Fibroblast of skin of right biceps (primary cell): ENCODE measurements at regions not wholly inside any gene's neighbourhood (a gene's known extent, or its start where the extent isn't known, plus 50 kb on each side); places are given as distances from the start of the nearest gene placed in this dataset.
A peak's percentile ranks its signal among the peaks of the same experiment; 100 is the strongest.

Experiments used
- DNase-seq: peaks from one replicate; pipeline ENCODE4 v3.0.0-alpha.2; 2013

DNA sequence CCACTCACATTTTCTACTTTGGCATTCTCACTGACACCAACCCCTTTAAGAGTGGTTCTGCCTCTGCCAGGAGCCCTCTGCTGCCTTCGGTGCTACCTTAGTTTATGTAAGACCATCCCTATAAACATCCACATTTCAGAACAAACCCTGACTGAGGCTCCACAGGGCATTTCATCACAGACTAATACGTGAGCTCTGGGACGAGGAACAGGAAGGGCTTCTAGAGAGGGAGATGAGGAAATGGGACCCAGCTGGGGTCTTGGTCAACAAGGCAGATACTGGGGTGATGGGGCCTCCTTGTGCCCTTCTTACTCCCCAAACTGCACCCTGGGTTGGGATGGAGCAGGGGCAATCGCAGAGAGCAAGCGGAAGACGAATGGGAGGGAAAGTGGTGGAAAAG, 86.5 kb upstream of the FYN start:
- no peak for DNase-seq

- no peak for DNase-seq
These were observed 86.8 kb upstream of the CCN6 start for GRCh38 chr6:111967131-111967530.

- DNase-seq, result no peak
These were observed 83.5 kb upstream of the CCN6 start for GRCh38 chr6:111970426-111970825.

- DNase-seq, result no peak
These were observed 82.6 kb upstream of the CCN6 start for GRCh38 chr6:111971181-111971841.

DNA sequence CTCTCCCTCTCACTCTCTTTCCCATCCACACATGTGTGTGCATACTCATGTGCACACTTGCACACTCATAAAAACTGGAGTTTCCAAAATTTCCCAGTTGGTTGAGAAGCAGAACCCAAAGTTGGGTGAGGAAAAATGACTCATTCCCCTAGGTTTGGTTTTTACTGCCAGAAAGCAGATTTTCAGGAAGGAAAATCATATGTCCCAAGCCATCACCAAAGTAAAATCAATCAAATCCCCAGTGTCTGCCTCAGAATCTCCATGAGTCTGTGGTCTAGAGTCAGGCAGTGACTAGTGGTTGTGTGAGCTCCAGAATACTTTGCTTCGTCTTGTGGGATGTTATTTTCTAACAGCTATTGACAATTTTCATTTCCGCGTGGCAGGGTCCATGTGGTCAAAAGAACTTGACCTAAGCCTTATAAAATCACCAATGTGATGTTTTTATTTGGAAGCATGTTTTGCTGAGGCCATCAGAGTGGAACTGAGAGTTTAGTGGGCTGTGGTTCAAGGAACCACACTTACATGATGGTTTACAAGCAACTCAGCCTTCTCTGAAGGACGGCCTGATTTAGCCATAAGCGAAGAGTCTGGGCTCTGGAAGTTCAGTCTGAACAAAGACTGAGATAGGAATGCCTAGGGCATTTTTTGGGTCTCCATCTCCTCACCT, 81.9 kb upstream of the CCN6 start:
- DNase-seq, result peak; percentile 69

DNA sequence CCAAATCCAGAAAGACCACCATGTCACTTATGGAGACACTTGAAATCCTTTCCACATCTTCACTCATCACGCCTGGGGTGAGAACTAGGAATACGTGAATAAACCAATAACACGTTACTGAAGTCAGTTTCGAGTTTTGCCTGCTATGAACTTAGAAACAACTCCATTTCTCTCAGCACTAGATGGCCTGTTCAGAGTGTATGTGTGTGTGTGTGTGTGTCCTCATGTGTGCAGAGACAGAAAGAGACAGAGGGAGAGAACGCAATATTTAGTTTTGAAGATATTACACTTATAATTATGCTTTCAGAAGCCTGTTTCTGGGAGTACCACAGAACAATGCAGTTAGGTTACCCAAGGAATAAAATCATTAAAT, 81.2 kb upstream of the CCN6 start:
- no peak for DNase-seq

DNA sequence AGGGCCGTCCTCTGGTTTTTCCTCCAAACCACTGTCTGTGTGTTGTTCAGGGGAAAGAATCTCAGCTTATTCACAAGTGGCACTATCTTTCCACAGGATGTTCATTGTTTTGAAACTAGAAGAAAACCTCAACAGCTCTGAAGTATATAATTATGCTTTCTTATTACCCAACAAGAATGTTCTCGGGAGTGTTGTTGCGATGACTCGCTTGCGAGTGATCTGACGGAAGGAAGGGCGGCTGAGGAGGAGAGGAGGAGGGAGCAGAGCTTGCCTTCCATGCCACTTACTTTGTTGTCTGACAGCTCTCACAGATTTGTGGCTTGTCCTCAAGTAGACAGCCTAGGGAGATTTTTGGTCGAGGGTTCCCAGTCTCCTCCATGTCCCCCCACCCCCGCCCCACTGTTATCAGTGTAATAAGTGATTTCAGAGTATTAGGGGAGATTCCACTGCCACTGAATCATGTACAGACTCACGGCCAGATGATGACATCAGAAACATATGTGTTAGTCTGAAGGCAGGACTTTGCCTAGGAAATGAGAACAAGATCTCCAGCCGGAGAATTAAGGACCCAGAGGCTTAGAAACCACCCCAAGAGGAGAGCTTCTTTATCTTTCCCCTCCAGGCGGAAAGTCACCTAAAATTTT, 80.7 kb upstream of the CCN6 start:
- DNase-seq, result peak; percentile 98

GRCh38 chr6:111973927-111974639, 79.8 kb upstream of the CCN6 start:
- peak; percentile 78 for DNase-seq

GRCh38 chr6:111975466-111975865, 78.4 kb upstream of the CCN6 start:
- no peak for DNase-seq

DNA sequence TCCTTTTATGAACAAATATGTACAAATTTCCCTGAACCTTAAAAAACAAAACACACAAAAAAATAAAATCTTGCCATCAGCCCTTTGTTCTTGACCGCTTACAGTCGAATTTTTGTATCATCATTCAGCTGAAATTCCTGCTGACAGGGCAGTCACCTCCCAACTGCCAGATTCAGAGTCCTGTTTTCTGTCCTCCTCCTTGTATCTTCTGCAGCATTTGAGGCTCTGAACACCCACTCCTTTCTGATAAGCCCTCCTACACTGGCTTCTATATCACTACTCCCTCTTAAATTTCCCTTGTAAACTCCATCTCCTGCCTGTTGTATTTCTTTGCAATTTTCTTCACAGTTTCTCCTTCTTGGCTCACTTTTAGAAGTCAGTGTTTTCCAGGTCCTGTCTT, 77.8 kb upstream of the CCN6 start:
- no peak for DNase-seq

DNA sequence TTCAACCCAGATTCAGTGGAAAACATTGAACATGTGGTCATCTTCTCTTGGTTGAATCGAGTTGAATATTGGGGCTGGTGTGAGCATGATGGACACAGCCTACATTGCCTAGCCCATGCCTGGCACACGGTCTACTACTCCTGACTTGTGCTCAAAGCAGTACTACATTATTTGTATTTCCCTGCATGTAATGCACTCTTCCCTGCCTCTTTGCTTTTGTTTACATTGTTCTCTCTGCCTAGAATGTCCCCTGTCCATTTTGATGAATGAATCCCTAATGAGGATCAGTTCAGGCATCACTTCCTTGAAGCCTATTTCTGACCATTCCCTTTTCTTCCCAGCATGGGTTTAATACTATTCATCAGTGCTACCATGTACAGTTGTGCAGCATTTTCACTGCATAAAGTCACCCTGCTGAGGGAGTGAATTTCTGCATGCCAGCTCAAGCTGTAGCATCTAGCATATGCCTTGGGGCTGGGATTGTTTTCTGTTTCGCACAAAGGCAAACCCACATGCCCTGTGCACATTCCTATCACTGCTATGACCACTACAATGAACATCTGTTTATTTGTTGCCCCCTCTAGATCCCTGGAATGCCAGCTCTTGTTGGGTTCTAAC, 75.3 kb upstream of the CCN6 start:
- DNase-seq, result no peak

DNA sequence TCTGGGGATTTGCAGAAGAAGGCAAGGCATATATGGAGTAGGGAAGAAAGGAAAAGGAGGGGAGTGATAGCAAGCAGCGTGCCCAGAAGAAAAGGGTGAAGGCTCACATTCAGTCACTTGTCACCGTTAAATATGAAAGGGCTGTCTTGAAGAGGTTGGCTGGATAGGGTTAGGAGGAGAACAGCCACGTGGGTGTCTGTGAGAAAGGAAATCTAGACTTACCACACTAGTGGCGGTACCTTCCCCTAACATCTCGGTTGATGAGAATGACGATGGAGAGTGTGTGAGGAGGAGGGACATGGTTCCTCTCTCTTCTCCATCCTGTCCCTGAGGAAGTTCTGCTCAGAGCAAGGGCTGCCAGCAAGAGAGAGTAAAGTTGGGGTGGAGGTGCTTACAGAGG, 74.3 kb upstream of the CCN6 start:
- DNase-seq, result no peak

GRCh38 chr6:111980143-111980542, 73.8 kb upstream of the CCN6 start:
- DNase-seq, result peak; percentile 26

DNA sequence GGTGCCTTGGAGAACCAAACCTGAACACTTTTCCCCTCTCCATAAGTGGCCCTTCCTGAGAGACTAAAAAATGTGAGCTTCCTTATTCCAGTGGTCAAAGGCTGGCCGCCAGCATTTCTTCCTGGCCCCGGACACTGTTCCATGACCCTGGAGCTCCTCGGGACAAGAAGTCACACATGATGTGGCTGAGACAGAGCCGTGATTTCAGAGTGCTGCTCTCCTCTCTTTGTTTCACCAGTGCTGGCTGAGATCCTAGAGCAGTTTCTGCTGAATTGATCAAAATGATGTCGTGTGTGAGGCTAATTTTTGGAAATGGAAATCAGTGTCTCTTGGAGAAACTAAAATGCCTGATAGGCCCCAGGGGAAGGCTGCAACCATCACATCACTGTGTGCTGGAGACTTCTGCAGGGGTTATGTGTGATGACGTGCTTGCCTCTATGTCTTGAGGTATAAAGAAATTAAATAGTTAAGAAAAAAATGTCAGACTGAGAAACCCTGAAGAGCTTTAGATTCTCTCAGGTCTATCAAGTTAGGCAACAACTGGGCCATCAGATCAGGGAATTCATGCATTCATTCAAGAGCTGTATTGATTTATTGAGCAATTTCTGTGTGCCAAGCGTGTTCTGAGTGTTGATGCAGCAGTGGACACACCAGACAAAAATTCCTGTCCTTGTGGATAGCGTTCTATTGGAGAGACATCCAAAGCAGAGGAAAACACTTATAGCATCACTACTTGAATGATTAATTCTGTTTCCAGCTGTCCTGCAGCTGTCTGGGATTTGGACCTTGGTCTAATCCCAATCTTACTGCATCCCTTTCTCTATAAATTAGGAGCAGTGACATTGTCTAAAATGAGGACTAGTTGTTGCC, 72.7 kb upstream of the CCN6 start:
- DNase-seq, result peak; percentile 24

GRCh38 chr6:111982681-111983080, 71.2 kb upstream of the CCN6 start:
- DNase-seq, result no peak

GRCh38 chr6:111983193-111983592, 70.7 kb upstream of the CCN6 start:
- DNase-seq, result no peak

DNA sequence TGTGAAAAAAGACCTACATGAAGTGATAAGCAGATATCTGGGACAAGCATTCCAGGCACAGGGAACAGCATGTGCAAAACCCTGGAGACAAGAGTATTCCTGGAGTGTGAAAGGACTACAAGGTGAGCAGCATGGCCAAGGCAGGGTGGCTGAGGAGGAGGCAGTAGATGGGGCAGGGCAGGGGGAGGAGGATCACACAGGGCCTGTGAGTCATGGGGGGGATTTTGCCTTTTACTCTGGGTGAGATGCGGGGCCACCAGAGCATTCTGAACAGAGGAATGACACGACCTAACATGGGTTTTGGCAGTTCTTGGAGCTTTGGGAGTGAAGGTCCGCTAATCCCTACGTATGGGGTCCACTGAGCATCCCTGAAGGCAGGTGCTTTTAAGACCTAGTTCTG, 69.8 kb upstream of the CCN6 start:
- no peak for DNase-seq

- DNase-seq, result no peak
These were observed 69.2 kb upstream of the CCN6 start for GRCh38 chr6:111984516-111985201.

- DNase-seq, result peak; percentile 97
These were observed 68.6 kb upstream of the CCN6 start for GRCh38 chr6:111985202-111985731.

DNA sequence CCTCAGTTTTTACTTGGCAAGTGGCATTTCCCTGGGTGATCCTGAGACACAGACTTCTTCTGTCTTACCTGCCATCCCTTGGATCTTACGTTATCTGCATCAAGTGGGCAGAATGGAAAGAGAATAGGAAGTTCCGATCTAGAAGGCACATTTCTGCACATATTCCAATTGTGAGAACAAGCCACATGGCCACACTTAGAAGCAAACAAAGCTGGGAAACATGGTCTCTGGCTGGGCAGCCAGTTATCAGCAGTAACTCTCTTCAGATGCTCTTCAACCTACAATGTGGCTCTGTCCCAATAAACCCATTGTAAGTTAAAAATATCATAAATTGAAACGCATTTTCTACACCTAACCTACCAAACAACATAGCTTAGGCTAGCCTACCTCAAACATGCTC, 67.3 kb upstream of the CCN6 start:
- DNase-seq, result no peak

- DNase-seq, result peak; percentile 38
These were observed 66.6 kb upstream of the CCN6 start for GRCh38 chr6:111987295-111987694.
